Hypothalamus (tissue), 51 donors: ENCODE measurements at regions not wholly inside any gene's neighbourhood (a gene's known extent, or its start where the extent isn't known, plus 50 kb on each side); places are given as distances from the start of the nearest gene placed in this dataset.
"Not testable (repeated sequence)": the region's sequence is repeated elsewhere in the genome, so short reads cannot be mapped to it uniquely, and the experiment has no call there.

Experiments
- DNase-seq, 51 donors: peaks; one replicate each; lab custom pipeline; 2025; lab: John Stamatoyannopoulos, UW

DNA sequence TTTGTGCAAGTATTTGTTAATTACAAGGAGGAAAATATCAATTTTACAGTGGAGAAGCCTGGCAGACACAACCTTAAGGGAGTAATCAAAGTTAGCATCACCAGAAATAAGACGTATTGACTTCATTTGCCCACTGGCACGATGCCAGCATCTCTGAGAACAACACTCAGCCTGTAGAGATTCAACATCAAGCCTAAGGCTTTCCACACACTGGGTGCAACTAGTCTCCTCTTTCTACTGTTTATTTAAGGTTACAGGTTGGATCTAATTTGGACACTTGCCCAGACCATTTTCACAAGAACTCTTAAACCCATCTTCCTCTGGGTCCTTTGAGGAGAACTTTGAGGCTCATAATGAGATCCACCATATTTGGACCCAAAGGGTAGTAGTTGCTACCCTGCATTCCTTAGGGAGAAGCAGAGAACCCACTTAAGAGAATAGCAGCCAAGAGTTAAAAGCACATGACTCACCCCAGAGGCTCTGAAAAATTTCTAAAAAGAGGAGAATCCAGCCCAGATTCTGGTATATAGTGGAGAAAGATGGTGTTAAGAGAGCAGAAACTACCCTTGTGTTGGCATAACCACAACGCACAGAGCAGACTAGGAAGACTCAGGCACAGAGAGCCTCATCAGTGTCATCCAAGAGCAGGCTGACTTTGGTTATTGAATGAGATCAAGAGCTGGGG lies 97.3 kb downstream of the CCDC71L start:
- DNase-seq = no peak

GRCh38 chr7:106562711-106563366 lies 98.1 kb downstream of the CCDC71L start:
- DNase-seq = no peak

DNA sequence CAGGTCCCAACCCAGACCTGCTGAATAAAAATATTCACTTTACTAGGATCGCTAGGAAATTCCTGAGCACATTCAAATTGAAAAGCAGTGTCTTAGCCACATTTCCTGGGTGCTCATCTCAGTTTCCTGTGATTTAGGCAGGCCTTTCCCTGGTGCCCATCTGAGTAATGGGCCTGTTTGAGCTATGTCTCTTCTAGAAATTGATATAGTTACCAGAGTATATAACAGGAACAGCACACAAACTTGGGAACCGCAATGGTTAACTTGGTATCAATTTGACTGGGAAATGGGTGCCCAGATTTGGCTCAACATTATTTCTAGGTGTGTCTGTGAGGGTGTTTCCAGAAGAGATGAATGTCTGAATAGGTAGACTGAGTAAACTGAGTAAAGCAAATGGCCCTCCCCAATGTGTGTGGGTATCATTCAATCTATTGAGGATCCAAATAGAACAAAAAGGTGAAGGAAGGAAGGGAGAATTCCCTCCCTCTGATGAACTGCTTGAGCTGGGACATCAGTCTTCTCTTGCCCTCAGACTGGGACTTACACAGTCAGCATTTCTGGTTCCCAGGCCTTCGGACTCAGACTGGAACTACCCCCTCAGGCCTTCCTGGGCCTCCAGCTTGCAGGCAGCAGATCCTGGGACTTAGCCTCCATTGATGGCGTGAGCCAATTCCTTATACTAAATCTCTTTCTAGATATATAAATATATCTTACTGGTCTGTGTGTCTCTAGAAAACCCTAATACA lies 99.1 kb downstream of the CCDC71L start:
- no peak for DNase-seq

DNA sequence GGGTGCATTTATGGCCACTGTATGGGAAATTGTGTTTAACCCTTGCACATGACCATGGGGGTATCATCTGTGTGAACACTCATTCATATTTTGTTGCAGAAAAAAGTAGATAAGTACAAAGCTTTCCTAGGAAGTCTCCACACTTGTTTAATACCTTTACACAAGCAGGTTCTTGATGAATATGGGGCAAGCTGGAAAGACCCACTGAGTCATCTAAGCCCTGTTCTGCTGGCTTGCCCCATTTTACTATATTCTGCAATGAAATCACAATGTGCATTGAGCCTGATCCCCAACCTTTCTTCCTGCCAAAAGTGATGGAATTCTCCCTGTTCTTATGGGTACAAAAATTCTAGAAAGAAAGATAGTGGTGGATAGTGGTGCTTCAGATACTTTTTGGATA lies 99.8 kb downstream of the CCDC71L start:
- DNase-seq = no peak

DNA sequence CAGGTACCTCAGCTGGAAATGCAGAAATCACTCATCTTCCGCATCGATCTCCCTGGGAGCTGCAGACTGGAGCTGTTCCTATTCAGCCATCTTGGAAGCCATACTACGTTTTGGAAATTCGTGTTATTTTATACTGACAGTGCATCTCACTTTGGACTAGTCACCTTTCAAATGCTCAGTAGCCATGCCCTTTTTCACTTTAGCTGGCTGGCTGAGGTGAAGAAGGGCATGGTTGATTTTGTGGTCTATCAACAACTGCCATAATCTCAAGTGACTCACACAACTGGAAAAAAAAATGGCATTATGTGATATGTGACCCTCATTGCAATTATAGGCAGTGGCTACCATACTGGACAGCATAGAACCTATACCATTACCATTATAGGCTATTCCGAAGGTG lies 100.5 kb downstream of the CCDC71L start:
- DNase-seq = no peak

- DNase-seq = not testable (repeated sequence)
Measured at GRCh38 chr7:106556244-106556643, 104.7 kb downstream of the CCDC71L start.

DNA sequence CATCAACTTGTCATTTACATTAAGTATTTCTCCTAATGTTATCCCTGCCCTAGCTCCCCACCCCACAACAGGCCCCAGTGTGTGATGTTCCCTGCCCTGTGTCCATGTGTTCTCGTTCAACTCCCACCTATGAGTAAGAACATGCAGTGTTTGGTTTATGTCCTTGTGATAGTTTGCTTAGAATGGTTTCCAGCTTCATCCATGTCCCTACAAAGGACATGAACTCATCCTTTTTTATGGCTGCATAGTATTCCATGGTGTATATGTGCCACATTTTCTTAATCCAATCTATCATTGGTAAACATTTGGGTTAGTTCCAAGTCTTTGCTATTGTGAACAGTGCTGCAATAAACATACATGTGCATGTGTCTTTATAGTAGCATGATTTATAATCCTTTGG lies 106.3 kb downstream of the CCDC71L start:
- DNase-seq = not testable (repeated sequence)

GRCh38 chr7:106553446-106553836 lies 107.5 kb downstream of the CCDC71L start:
- no peak for DNase-seq

DNA sequence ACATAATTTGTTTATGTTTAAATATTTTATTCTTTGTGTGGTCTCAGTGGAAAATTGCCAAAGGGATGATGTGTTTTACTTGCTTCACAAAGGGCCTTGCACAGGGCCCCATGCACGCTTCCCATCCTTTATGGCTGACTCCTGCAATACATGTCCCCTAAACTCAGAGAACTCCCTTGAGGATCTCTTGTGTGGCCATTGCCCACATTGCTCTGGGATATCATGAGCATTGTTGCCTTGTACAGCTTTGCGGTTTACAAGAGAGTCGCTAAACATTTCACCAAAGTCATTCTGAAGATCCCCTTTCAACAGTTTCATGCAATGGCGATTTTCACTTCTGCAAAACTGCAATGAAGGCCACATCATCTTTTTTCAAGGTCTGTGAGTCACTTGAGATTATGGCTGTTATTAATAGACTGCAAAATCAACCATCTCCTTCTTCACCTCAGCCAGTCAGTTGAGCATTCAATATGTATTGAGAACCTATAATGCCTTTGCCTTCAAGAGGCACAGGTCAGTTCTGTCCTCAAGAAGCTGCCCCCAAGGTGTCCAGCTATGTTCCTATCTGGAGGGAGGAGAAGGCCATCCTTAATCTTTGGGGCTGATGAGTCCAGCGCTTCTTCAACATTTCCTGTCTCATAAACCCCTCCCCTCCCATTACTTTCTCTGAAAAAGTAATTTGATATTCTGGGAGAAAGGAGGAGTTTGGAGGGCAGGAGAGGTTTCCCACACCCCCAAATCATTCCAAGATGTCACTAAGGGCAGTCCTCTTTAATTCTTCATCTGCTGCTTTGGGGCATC lies 108.1 kb downstream of the CCDC71L start:
- DNase-seq = peak in 1 of 51 donors; percentile 10

DNA sequence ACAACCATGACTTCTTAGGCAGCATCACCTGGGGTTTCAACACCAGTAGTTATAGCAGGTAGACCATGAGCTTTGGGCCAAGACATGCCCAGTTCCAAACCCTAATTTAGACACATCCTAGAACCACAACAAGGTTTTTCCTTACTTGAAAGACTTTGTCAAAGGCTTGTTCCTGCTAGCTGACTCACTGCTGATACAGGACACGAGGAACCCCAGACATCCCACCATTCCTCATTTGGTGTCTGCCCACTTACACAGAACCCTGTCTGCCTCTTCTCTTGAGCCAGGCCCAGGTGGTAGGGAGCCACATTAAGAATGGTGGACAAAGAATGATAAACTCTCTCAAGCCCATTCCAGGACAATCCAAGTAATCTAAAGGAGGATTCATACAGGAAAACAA lies 109.0 kb downstream of the CCDC71L start:
- no peak for DNase-seq

GRCh38 chr7:106548491-106548890 lies 112.5 kb downstream of the CCDC71L start:
- DNase-seq = no peak

- no peak for DNase-seq
Measured at GRCh38 chr7:106545275-106545674, 115.7 kb downstream of the CCDC71L start.

GRCh38 chr7:106543221-106543757 lies 117.7 kb downstream of the CCDC71L start:
- DNase-seq = no peak

- peak in 1 of 51 donors; percentile 8 for DNase-seq
Measured at GRCh38 chr7:106542550-106543220, 118.3 kb downstream of the CCDC71L start.

GRCh38 chr7:106538638-106539037 lies 122.3 kb downstream of the CCDC71L start:
- no peak for DNase-seq

DNA sequence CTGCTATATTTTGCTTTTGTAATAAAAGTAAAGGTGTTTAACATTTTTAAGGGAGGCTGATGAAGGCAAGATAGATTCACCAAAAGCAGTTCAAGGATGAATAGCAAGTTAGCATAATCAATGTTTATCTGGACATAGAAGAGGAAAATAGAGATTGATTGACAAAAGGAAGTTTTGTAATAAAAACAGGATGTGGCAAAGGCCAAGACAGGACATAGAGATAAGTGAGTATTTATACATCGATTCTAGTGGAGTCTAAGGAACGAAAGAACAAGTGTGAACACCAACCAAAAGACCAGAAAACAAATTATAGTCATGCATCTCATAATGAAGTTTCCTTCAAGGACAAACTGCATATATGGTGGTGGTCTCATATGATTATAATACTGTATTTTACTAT lies 123.8 kb downstream of the CCDC71L start:
- DNase-seq = no peak

GRCh38 chr7:106536079-106536478 lies 124.9 kb downstream of the CCDC71L start:
- no peak for DNase-seq

DNA sequence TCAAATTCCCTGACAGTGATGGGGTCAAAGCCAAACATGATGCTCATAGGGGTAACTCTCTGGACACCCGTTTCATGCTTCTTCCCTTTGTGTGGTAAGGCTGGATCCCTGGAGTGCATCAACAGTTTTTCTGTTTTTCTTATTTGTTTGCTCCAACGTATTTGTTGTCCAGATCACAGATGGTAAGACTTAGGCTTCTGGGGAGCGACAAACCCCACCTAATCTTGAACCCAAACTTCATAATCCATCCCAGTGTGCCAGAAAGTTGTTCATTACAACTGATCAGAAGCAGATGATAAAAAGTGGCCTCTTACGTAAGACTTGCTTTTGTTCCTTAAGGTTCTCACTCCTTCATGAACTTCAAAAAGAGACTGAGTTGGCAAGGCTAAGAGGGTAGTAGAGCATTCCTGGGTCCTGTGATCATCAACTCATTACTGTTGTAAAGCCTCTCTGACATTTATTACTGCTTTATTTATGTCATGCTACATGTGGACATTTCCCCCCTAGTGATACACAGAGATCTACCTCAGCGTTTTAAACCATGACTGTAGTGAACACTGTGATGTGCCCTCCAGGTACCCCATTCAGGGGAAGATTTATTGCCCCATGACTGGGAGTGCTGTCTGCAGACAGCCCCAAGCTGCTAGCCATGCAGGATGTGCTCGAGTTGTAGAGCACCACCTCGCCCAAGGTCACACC lies 125.6 kb downstream of the CCDC71L start:
- DNase-seq = no peak

DNA sequence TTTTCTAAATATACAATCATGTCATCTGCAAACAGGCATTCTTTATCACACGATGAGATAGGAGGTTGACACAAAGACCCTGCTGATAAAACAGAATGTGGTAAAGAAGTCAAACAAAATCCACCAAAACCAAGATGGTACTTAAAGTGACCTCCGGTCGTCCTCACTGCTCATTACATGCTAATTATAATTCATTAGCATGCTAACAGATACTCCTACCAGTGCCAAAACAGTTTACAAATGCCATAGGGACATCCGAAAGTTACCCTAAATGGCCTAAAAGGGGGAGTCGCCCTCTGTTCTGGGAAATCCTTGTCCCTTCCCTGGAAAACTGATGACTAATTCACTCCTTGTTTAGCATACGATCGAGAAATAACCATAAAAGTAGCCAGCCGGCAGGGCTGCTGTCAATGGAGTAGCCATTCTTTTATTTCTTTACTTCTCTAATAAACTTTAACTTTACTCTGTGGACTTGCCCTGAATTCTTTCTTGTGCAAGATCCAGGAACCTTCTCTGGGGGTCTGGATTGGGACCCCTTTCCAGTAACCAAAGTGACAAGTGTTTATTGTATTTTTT lies 126.6 kb downstream of the CCDC71L start:
- DNase-seq = no peak
